ENCODE measurements at regions not wholly inside any gene's neighbourhood (a gene's known extent, or its start where the extent isn't known, plus 50 kb on each side); places are given as distances from the start of the nearest gene placed in this dataset.

DNA sequence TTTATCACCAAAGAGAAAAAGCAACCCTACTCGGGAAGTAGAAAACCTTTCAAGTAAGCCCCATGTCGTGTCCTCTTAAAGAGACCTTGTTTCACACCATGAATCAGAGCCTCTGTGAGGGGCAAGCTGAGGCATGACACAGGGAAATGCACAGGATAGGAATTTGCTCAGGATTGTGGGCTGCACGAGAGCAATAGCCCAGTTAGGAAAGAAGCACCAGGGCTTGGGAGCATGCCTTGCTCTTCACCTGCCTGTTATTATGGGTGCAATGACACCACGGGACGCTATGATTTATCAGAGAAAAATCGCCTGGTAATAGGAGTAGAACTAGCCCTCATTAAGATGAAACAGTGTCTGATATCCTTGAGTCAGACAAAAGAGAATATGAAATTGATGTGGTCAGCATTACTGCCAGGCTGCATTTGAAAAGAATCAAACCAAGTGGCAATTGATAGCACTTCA is 562.9 kb upstream of the NRP1 start:
- Histone ChIP-seq H4K20me1 (replicated peaks in 1 of 2; ENCODE audit: control insufficient read depth in 1 of 2, insufficient read depth in 2 of 2, low read length in 2 of 2) (no peaks in the 10 kb centered on the region), H2BK15ac (ENCODE audit: low read length) (no peak overlapping the region), H3K27me3 (replicated peaks in 1 of 4; ENCODE audit: control insufficient read depth in 3 of 4, extremely low read depth in 1 of 4, insufficient read depth in 3 of 4, low read length in 3 of 4) (no peaks in the 10 kb centered on the region), H2BK20ac (ENCODE audit: low read length) (no peak overlapping the region), H3K9me3 (ENCODE audit: insufficient read depth in 2 of 2, low read depth in 1 of 2, low read length in 1 of 2) (peaks cover 0 to 5% of the 10 kb centered on the region in 2 experiments; a peak in 1 of 4 replicates), H4K5ac (ENCODE audit: insufficient read length, low read depth, low read length) (no peak overlapping the region), H4K8ac (ENCODE audit: extremely low read depth, insufficient read depth, low read length) (no peak overlapping the region), H2AFZ (ENCODE audit: low read length) (no peak overlapping the region), H2BK5ac (ENCODE audit: low read depth, low read length) (no peak overlapping the region), H3K9ac (replicated peaks in 1 of 4; ENCODE audit: extremely low read depth in 1 of 4, low read depth in 3 of 4, low read length in 3 of 4) (no peak overlapping the region), H3K79me2 (ENCODE audit: control insufficient read depth in 1 of 2, insufficient read depth in 2 of 2, low read length in 2 of 2) (no peaks in the 10 kb centered on the region), H3K23ac (ENCODE audit: insufficient read length) (no peak overlapping the region), H2AK5ac (ENCODE audit: low read depth, low read length) (no peak overlapping the region), H3K18ac (ENCODE audit: extremely low read depth, low read length) (no peak overlapping the region), H3K23me2 (ENCODE audit: low read depth, low read length) (no peaks in the 10 kb centered on the region), H4K91ac (replicated peaks; ENCODE audit: insufficient read length, low read length) (no peak overlapping the region), H3K14ac (ENCODE audit: insufficient read length) (no peak overlapping the region), H3K4me3 (ENCODE audit: extremely low read depth in 1 of 4, insufficient read depth in 2 of 4, low read depth in 3 of 4, low read length in 4 of 4) (no peak overlapping the region), H3K4me1 (replicated peaks in 1 of 4; ENCODE audit: control insufficient read depth in 3 of 4, insufficient read depth in 4 of 4, low read length in 3 of 4) (no peaks in the 10 kb centered on the region), H3K79me1 (ENCODE audit: low read depth, low read length) (no peaks in the 10 kb centered on the region), H3K56ac (replicated peaks; ENCODE audit: insufficient read length, low read depth, low read length) (no peak overlapping the region), H2BK120ac (replicated peaks; ENCODE audit: low read depth, low read length) (no peak overlapping the region), H3K27ac (ENCODE audit: low read depth, low read length) (no peak overlapping the region), H2BK12ac (ENCODE audit: low read depth, low read length) (no peak overlapping the region), H3K36me3 (ENCODE audit: control insufficient read depth in 2 of 4, insufficient read depth in 4 of 4, low read length in 3 of 4) (no peaks in the 10 kb centered on the region), H3K4ac (replicated peaks; ENCODE audit: insufficient read length, low read depth, low read length) (no peak overlapping the region), H3K4me2 (ENCODE audit: insufficient read depth in 1 of 2, low read depth in 2 of 2, low read length in 2 of 2) (no peak overlapping the region)
- ChIA-PET POLR2A (ENCODE audit: partially characterized antibody) (no interaction called here), CTCF (ENCODE audit: partially characterized antibody) (interaction anchor here (1.0 kb wide), 1 partner anchor 148 kb away, joined by 3 read pairs; no protein-coding TSS in a partner anchor)
- WGBS, 2 experiments (ENCODE audit: extremely low coverage in 1 of 2, insufficient coverage in 1 of 2, insufficient read length in 1 of 2, insufficient replicate concordance in 2 of 2, low coverage in 1 of 2, low lambda C conversion rate in 2 of 2, missing lambda C conversion rate in 1 of 2): 80% methylated on average over 6 of the region's 6 CpGs; no CpG with 5 or more reads in 1 of the 2 experiments
- FAIRE-seq (no peak), DNase-seq (ENCODE audit: low read depth in 1 of 2, low spot score in 2 of 2) (no peak)
- TF ChIP-seq RFX5 (IDR thresholded peaks at IDR 0.05; ENCODE audit: borderline replicate concordance, low read depth, low read length) (no peak), CHD2 (IDR thresholded peaks at IDR 0.05; ENCODE audit: low read length) (no peak), SP4 (IDR thresholded peaks at IDR 0.05; ENCODE audit: low read length) (no peak), CREB1 (IDR thresholded peaks at IDR 0.05) (no peak), KDM1A (IDR thresholded peaks at IDR 0.05; ENCODE audit: borderline replicate concordance, low read length) (no peak), SIRT6 (IDR thresholded peaks at IDR 0.05; ENCODE audit: low read length) (no peak), CBX8 (IDR thresholded peaks at IDR 0.05; ENCODE audit: borderline replicate concordance, low read depth, low read length) (no peak), MAFK (IDR thresholded peaks at IDR 0.05; ENCODE audit: low read depth, low read length) (no peak), TBP (IDR thresholded peaks at IDR 0.05; ENCODE audit: low read depth, low read length) (no peak), CTBP2 (IDR thresholded peaks at IDR 0.05; ENCODE audit: borderline replicate concordance, insufficient read depth, insufficient read length, low read length) (no peak), BACH1 (IDR thresholded peaks at IDR 0.05; ENCODE audit: low read length) (no peak)
- TF ChIP-seq, protein P1, sequence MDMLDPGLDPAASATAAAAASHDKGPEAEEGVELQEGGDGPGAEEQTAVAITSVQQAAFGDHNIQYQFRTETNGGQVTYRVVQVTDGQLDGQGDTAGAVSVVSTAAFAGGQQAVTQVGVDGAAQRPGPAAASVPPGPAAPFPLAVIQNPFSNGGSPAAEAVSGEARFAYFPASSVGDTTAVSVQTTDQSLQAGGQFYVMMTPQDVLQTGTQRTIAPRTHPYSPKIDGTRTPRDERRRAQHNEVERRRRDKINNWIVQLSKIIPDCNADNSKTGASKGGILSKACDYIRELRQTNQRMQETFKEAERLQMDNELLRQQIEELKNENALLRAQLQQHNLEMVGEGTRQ (IDR thresholded peaks at IDR 0.05; ENCODE audit: low read length): no peak
- TF ChIP-seq, protein P2, sequence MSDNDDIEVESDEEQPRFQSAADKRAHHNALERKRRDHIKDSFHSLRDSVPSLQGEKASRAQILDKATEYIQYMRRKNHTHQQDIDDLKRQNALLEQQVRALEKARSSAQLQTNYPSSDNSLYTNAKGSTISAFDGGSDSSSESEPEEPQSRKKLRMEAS (IDR thresholded peaks at IDR 0.05): no peak
- TF ChIP-seq, protein P3, sequence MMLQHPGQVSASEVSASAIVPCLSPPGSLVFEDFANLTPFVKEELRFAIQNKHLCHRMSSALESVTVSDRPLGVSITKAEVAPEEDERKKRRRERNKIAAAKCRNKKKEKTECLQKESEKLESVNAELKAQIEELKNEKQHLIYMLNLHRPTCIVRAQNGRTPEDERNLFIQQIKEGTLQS (IDR thresholded peaks at IDR 0.05; ENCODE audit: insufficient read depth, low read depth, low read length): no peak

Measured in H1 (cell line).